GM12892 (cell line): ENCODE measurements at regions not wholly inside any gene's neighbourhood (a gene's known extent, or its start where the extent isn't known, plus 50 kb on each side); places are given as distances from the start of the nearest gene placed in this dataset.

Source experiments
- POLR2A ChIP-seq: IDR thresholded peaks from 2 replicates; pipeline ENCODE4 v1.6.1; 2011; ENCODE audit warnings: low read depth, low read length, control low read depth
- TAF1 ChIP-seq: IDR thresholded peaks from 2 replicates; pipeline ENCODE4 v1.6.1; 2011; ENCODE audit warnings: low read depth, mild to moderate bottlenecking, control low read depth, low read length, borderline replicate concordance

DNA sequence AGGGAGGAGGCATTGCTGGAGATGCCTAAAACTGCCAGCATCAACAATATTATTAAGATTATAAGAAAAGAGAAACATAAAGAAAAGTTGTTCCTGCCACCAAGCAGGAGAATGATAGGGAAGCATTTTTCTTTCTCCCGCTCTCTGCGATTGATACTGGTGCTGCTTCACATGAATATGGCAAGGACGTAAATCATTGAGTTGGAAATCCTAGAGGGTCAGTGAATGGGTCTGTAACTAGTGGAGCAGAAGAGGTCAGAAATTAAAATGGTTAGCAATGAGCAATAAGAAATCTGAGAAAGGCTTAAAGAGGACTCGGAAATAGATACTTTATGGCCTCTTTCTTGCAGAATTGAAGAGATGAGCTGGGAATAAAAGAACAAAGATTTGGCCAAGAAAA is 631.7 kb downstream of the BCL11A start:
- TF ChIP-seq POLR2A (no peak), TAF1 (no peak)
